ENCODE measurements at regions not wholly inside any gene's neighbourhood (a gene's known extent, or its start where the extent isn't known, plus 50 kb on each side); places are given as distances from the start of the nearest gene placed in this dataset.

GRCh38 chr22:34019190-34019845 is 99.0 kb upstream of the LARGE1 start:
- H3K36me3 ChIP-seq = no peaks in the 10 kb centered on the region
- 69 to 81% (median 73%) methylated on average over 8 of the region's 8 CpGs for WGBS, 5 donors
- DNase-seq = no peak
- H3K9me3 ChIP-seq = peaks cover 0 to 40% (median 22%) of the 10 kb centered on the region in 8 donors
- no peaks in the 10 kb centered on the region for H3K27me3 ChIP-seq (replicated peaks in 1 of 7)
- intact Hi-C loops (cut with DNase I; ENCODE audit: low total_unique reads) = no loop called here
- no peak overlapping the region for H3K27ac ChIP-seq
- TF ChIP-seq POLR2A (IDR thresholded peaks at IDR 0.05) (no peak), POLR2AphosphoS5 (IDR thresholded peaks at IDR 0.05) (no peak)
- TF ChIP-seq, protein P1, sequence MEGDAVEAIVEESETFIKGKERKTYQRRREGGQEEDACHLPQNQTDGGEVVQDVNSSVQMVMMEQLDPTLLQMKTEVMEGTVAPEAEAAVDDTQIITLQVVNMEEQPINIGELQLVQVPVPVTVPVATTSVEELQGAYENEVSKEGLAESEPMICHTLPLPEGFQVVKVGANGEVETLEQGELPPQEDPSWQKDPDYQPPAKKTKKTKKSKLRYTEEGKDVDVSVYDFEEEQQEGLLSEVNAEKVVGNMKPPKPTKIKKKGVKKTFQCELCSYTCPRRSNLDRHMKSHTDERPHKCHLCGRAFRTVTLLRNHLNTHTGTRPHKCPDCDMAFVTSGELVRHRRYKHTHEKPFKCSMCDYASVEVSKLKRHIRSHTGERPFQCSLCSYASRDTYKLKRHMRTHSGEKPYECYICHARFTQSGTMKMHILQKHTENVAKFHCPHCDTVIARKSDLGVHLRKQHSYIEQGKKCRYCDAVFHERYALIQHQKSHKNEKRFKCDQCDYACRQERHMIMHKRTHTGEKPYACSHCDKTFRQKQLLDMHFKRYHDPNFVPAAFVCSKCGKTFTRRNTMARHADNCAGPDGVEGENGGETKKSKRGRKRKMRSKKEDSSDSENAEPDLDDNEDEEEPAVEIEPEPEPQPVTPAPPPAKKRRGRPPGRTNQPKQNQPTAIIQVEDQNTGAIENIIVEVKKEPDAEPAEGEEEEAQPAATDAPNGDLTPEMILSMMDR (IDR thresholded peaks at IDR 0.05 in 8 of 11, conservative IDR thresholded peaks at IDR 0.05 in 3 of 11) = no peak
- no peaks in the 10 kb centered on the region for H3K4me1 ChIP-seq
- no peak overlapping the region for H3K4me3 ChIP-seq

DNA sequence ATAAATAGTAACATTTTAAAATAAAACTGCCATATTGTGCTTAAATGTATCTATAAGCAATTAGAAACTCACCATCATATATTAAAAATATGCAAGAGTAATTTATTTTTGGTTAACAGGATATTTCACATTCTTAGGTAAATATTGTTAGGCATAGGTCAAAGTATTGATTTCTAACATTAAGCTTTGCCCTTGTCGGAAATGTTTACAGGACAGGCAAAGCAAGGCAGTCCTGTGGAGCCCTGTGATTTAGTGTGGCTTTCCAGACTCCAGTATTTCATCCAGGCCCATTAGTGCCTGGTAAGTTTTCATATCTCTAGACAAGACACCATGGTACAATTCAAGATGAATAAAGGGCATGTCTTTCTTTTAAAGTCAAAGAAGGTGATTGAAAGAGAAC is 114.9 kb upstream of the LARGE1 start:
- WGBS, 5 donors = 72 to 86% (median 78%) methylated on average over 1 of the region's 1 CpG
- Histone ChIP-seq H3K27ac (no peak overlapping the region), H3K4me1 (no peaks in the 10 kb centered on the region), H3K27me3 (replicated peaks in 1 of 7) (peaks cover 0 to 11% (median 0%) of the 10 kb centered on the region in 7 donors), H3K36me3 (no peaks in the 10 kb centered on the region), H3K4me3 (no peak overlapping the region), H3K9me3 (peaks cover 0 to 18% (median 10%) of the 10 kb centered on the region in 8 donors)
- no peak for DNase-seq
- TF ChIP-seq, protein P1 (IDR thresholded peaks at IDR 0.05 in 8 of 11, conservative IDR thresholded peaks at IDR 0.05 in 3 of 11) = no peak
- TF ChIP-seq POLR2A (IDR thresholded peaks at IDR 0.05) (no peak), POLR2AphosphoS5 (IDR thresholded peaks at IDR 0.05) (no peak)
- intact Hi-C loops (cut with DNase I; ENCODE audit: low total_unique reads) = no loop called here

GRCh38 chr22:34036931-34037330 is 116.7 kb upstream of the LARGE1 start:
- 47 to 72% (median 55%) methylated on average over 2 of the region's 2 CpGs for WGBS, 5 donors
- no peak overlapping the region for H3K27ac ChIP-seq
- TF ChIP-seq POLR2AphosphoS5 (IDR thresholded peaks at IDR 0.05) (no peak), POLR2A (IDR thresholded peaks at IDR 0.05) (no peak)
- TF ChIP-seq, protein P1 (IDR thresholded peaks at IDR 0.05 in 8 of 11, conservative IDR thresholded peaks at IDR 0.05 in 3 of 11) = no peak
- no peak for DNase-seq
- H3K36me3 ChIP-seq = no peaks in the 10 kb centered on the region
- H3K4me3 ChIP-seq = no peak overlapping the region
- intact Hi-C loops (cut with DNase I; ENCODE audit: low total_unique reads) = no loop called here
- H3K27me3 ChIP-seq (replicated peaks in 1 of 7) = peaks cover 0 to 11% (median 0%) of the 10 kb centered on the region in 7 donors
- no peaks in the 10 kb centered on the region for H3K4me1 ChIP-seq
- H3K9me3 ChIP-seq = peaks cover 0 to 8% (median 0%) of the 10 kb centered on the region in 8 donors

GRCh38 chr22:34038801-34039555 is 118.7 kb upstream of the LARGE1 start:
- H3K9me3 ChIP-seq = no peaks in the 10 kb centered on the region
- H3K4me3 ChIP-seq = no peak overlapping the region
- no peaks in the 10 kb centered on the region for H3K4me1 ChIP-seq
- no peak for DNase-seq
- intact Hi-C loops (cut with DNase I; ENCODE audit: low total_unique reads) = no loop called here
- no peak overlapping the region for H3K27ac ChIP-seq
- peaks cover 0 to 11% (median 0%) of the 10 kb centered on the region in 7 donors for H3K27me3 ChIP-seq (replicated peaks in 1 of 7)
- TF ChIP-seq POLR2AphosphoS5 (IDR thresholded peaks at IDR 0.05) = no peak
- TF ChIP-seq, protein P1 (IDR thresholded peaks at IDR 0.05 in 8 of 11, conservative IDR thresholded peaks at IDR 0.05 in 3 of 11) = no peak
- no peak for TF ChIP-seq POLR2A (IDR thresholded peaks at IDR 0.05)
- 73 to 81% (median 75%) methylated on average over 11 of the region's 11 CpGs for WGBS, 5 donors
- no peaks in the 10 kb centered on the region for H3K36me3 ChIP-seq

All from spleen (tissue), 11 donors.